WERI-Rb-1 (cell line): ENCODE measurements at regions not wholly inside any gene's neighbourhood (a gene's known extent, or its start where the extent isn't known, plus 50 kb on each side); places are given as distances from the start of the nearest gene placed in this dataset.
A peak's percentile ranks its signal among the peaks of the same experiment; 100 is the strongest.
"Not testable (repeated sequence)": the region's sequence is repeated elsewhere in the genome, so short reads cannot be mapped to it uniquely, and the experiment has no call there.

Experiments used
- DNase-seq: peaks from one replicate; pipeline ENCODE4 v3.0.0-alpha.2; 2020
- H3K27ac ChIP-seq: fragments of 250-450 bp; sonication (Bioruptor Pico); 2 replicates; pipeline ENCODE4 v1.5.1; 2020; ENCODE audit warnings: mild to moderate bottlenecking, moderate library complexity
- H3K27me3 ChIP-seq: fragments of 250-450 bp; sonication (Bioruptor Pico); 2 replicates; pipeline ENCODE4 v1.5.1; 2021; ENCODE audit warnings: mild to moderate bottlenecking, low read depth, moderate library complexity; ENCODE audit not compliant: insufficient read depth, severe bottlenecking
- H3K36me3 ChIP-seq: fragments of 250-450 bp; sonication (Bioruptor Pico); 2 replicates; pipeline ENCODE4 v1.5.1; 2020; ENCODE audit warnings: mild to moderate bottlenecking, moderate library complexity
- H3K4me3 ChIP-seq: 2 replicates; pipeline ENCODE4 v1.5.1; 2011; ENCODE audit warnings: low read depth, mild to moderate bottlenecking, control low read depth, low read length
- H3K9me3 ChIP-seq: fragments of 250-450 bp; sonication (Bioruptor Pico); 2 replicates; pipeline ENCODE4 v1.5.1; 2021; ENCODE audit warnings: mild to moderate bottlenecking, moderate library complexity; ENCODE audit not compliant: severe bottlenecking
- TF ChIP-seq, protein P1 (sequence below): IDR thresholded peaks from 2 replicates; pipeline ENCODE4 v1.5.1; 2011; ENCODE audit warnings: low read depth, mild to moderate bottlenecking, control low read depth, inconsistent platforms, low read length

DNA sequence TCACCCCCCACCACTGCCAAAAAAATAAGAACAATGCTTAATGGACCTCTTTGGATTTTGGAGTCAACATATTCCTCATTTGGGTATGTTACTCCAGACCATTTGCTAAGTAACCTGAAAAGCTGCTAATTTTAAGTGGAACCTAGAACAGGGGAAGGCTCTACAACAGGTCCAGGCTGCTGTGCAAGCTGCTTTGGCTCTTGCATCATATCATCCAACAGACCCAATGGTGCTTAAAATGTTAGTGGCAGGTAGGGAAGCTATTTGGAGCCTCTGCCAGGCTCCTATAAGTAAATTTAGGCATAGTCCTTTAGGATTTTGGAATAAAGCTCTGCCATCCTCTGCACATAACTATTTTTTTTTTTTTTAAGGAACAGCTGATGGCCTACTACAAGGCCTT is 132.2 kb upstream of the PMCH start:
- TF ChIP-seq, protein P1, sequence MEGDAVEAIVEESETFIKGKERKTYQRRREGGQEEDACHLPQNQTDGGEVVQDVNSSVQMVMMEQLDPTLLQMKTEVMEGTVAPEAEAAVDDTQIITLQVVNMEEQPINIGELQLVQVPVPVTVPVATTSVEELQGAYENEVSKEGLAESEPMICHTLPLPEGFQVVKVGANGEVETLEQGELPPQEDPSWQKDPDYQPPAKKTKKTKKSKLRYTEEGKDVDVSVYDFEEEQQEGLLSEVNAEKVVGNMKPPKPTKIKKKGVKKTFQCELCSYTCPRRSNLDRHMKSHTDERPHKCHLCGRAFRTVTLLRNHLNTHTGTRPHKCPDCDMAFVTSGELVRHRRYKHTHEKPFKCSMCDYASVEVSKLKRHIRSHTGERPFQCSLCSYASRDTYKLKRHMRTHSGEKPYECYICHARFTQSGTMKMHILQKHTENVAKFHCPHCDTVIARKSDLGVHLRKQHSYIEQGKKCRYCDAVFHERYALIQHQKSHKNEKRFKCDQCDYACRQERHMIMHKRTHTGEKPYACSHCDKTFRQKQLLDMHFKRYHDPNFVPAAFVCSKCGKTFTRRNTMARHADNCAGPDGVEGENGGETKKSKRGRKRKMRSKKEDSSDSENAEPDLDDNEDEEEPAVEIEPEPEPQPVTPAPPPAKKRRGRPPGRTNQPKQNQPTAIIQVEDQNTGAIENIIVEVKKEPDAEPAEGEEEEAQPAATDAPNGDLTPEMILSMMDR = no peak
- no peaks in the 10 kb centered on the region for H3K36me3 ChIP-seq

DNA sequence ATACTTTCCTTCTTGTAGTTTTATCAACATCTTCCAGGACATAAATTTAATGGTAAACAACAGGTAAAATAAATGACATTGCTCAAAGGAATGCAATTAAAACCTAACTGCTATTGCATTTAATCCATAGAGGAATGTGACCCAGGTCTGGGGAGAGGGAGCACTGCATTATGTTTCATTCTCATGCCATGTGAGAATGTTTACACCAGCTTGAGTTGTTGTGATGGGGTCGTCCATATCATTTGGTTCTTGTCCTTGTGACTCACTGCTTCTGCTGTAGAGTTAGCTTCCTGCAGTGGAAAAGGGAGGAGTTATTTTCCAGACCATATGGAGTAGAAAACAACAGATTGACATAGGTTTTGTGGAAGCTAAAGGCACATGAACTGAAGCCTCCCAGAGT is 129.3 kb upstream of the PMCH start:
- Histone ChIP-seq H3K4me3 (no peak overlapping the region), H3K9me3 (peaks cover 6% of the 10 kb centered on the region), H3K27ac (no peak overlapping the region), H3K27me3 (no peaks in the 10 kb centered on the region), H3K36me3 (no peaks in the 10 kb centered on the region)
- TF ChIP-seq, protein P1 = no peak
- DNase-seq = no peak

More for the DNA sequence above, 132.2 kb upstream of the PMCH start:
- H3K27me3 ChIP-seq = no peaks in the 10 kb centered on the region
- DNase-seq = no peak
- H3K9me3 ChIP-seq = peaks cover 6% of the 10 kb centered on the region
- H3K27ac ChIP-seq = no peak overlapping the region
- no peak overlapping the region for H3K4me3 ChIP-seq

DNA sequence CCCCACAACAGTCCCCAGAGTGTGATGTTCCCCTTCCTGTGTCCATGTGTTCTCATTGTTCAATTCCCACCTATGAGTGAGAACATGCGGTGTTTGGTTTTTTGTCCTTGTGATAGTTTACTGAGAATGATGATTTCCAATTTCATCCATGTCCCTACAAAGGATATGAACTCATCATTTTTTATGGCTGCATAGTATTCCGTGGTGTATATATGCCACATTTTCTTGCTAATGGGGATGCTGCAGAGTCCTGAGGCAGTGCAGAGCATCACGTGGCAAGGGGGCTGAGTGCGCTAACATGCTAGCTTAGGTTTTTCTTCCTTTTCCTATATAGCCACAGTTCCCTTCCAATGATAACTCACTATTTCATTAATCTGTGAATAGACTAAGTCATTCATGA is 127.5 kb upstream of the PMCH start:
- not testable (repeated sequence) for H3K4me3 ChIP-seq, H3K36me3 ChIP-seq

DNA sequence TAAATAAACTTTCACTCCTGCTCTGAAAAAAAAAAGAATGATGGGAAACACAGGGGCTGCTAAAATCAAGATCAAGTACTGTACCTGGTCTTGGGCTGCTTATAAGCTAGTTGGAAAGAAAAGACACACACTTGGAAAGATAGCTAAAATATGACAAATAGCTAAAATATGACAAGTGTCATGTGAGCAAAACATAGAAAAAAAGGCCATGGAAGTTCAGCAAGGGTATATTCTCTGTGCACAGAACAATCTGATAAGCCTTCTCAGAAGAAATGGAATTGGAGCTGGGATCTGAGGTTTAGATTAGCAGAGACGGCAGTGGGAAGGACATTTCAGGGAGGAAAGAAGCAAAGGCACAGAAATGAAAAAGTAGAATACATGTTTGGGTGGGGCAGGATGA is 126.2 kb upstream of the PMCH start:
- peak; percentile 14 for DNase-seq
- TF ChIP-seq, protein P1 = no peak
- no peak overlapping the region for H3K4me3 ChIP-seq
- H3K27me3 ChIP-seq = no peaks in the 10 kb centered on the region
- H3K36me3 ChIP-seq = no peaks in the 10 kb centered on the region
- no peak overlapping the region for H3K27ac ChIP-seq
- peaks cover 6% of the 10 kb centered on the region for H3K9me3 ChIP-seq

More for the DNA sequence above, 127.5 kb upstream of the PMCH start:
- H3K27ac ChIP-seq, H3K27me3 ChIP-seq, H3K9me3 ChIP-seq, DNase-seq: not testable (repeated sequence)

DNA sequence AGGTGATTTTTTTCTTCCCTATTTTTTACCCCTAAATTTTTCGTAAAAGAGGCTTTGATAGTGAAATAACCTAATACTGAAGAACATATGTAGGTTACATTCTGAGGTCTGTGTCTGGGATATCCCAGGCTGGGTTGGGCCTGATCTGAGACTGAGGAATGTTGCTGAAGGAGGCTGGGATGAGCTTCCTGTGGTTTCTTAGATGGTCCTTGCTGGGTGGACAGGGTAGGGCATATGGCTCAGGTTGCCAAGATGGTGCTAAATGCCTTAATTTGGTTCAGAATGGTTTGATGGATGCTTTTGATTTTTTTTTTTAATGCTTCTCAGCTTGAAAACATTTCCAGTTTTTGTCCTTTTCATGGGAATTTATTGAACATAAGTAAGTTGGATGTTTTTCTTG is 124.6 kb upstream of the PMCH start:
- H3K27ac ChIP-seq = no peak overlapping the region

DNA sequence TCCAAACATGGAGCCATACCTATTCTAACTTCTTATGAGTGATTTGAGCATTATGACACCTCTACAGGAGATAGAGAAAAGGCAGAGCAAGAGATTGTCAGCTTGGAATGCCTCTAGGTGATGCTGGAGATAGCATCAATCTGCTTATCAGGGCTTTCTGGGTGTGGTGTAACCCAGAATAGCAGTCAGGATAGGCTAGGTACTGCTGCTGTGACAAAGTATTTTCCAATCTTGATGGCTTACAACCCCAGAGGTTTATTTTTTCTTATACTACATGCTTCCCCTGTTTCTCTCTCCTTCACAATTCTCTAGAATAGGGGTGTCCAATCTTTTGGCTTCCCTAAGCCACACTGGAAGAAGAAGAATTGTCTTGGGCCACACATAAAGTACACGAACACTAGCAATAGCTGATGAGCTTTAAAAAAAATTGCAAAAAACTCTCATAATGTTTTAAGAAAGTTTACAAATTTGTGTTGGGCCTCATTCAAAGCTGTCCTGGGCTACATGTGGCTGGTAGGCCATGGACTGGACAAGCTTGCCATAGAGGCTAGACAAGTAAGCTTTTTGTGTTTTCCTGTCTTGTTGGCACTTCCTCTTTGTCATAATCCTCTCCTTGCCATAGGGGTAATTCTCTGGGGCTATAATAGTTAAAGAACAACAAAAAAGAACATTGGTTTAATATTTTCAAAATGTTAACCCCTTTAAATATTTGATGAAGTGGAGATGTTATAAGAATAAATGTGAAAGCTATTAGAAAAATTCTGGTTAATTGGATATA is 123.9 kb upstream of the PMCH start:
- DNase-seq = no peak
- H3K9me3 ChIP-seq = peaks cover 6% of the 10 kb centered on the region
- H3K4me3 ChIP-seq = no peak overlapping the region
- H3K36me3 ChIP-seq = no peaks in the 10 kb centered on the region
- H3K27ac ChIP-seq = no peak overlapping the region
- TF ChIP-seq, protein P1 = no peak
- no peaks in the 10 kb centered on the region for H3K27me3 ChIP-seq

More for the DNA sequence above, 124.6 kb upstream of the PMCH start:
- no peaks in the 10 kb centered on the region for H3K27me3 ChIP-seq
- TF ChIP-seq, protein P1 = no peak
- no peak overlapping the region for H3K4me3 ChIP-seq
- no peak for DNase-seq
- H3K36me3 ChIP-seq = no peaks in the 10 kb centered on the region
- H3K9me3 ChIP-seq = peaks cover 6% of the 10 kb centered on the region
